ENCODE measurements at regions not wholly inside any gene's neighbourhood (a gene's known extent, or its start where the extent isn't known, plus 50 kb on each side); places are given as distances from the start of the nearest gene placed in this dataset.

GRCh38 chr11:31913985-31914384 is 102.9 kb upstream of the PAX6 start:
- no peak overlapping the region for H2BK12ac ChIP-seq (ENCODE audit: low read length in 2 of 2)
- no peak overlapping the region for H2AK5ac ChIP-seq (ENCODE audit: low read length, severe bottlenecking)
- no peak overlapping the region for H2BK5ac ChIP-seq (ENCODE audit: low read depth, low read length, poor library complexity, severe bottlenecking)
- no peaks in the 10 kb centered on the region for H3K36me3 ChIP-seq (ENCODE audit: control insufficient read depth in 1 of 2, insufficient read depth in 2 of 2, low read depth in 1 of 2, low read length in 2 of 2)
- no peak overlapping the region for H3K14ac ChIP-seq (ENCODE audit: low read length in 2 of 2)
- DNase-seq = no peak
- H3K27ac ChIP-seq (ENCODE audit: low read length, poor library complexity, severe bottlenecking) = no peak overlapping the region
- H3K27me3 ChIP-seq (ENCODE audit: control insufficient read depth in 1 of 2, insufficient read depth in 1 of 2, low read length in 2 of 2) = peaks cover 3 to 20% of the 10 kb centered on the region in 2 experiments
- no peak overlapping the region for H3K9ac ChIP-seq (ENCODE audit: low read length)
- H3K4me3 ChIP-seq (ENCODE audit: insufficient read depth in 1 of 2, low read depth in 1 of 2, low read length in 2 of 2) = no peak overlapping the region
- whole genome bisulfite sequencing = 96% methylated on average over 1 of the region's 1 CpG
- H2BK120ac ChIP-seq (ENCODE audit: low read depth, low read length) = no peak overlapping the region
- no peak overlapping the region for H3K4ac ChIP-seq (ENCODE audit: low read depth in 1 of 2, low read length in 2 of 2)
- no peaks in the 10 kb centered on the region for H3K9me3 ChIP-seq (ENCODE audit: control insufficient read depth, low read length)
- H3K79me1 ChIP-seq (replicated peaks; ENCODE audit: low read length, poor library complexity, severe bottlenecking) = no peaks in the 10 kb centered on the region
- H3K23ac ChIP-seq (ENCODE audit: low read length in 2 of 2) = no peak overlapping the region
- no peak overlapping the region for H3K18ac ChIP-seq (ENCODE audit: low read depth in 1 of 2, low read length in 2 of 2)
- H3K4me1 ChIP-seq (ENCODE audit: control insufficient read depth, insufficient read depth, low read depth, low read length) = no peaks in the 10 kb centered on the region
- H4K91ac ChIP-seq (ENCODE audit: low read length) = no peak overlapping the region
- no peak overlapping the region for H2AFZ ChIP-seq (ENCODE audit: low read depth, low read length)
- no peak overlapping the region for H4K8ac ChIP-seq (ENCODE audit: low read length)
- H3K4me2 ChIP-seq (ENCODE audit: low read length, poor library complexity, severe bottlenecking) = no peak overlapping the region
- H2BK15ac ChIP-seq (ENCODE audit: low read depth, poor library complexity, severe bottlenecking) = no peak overlapping the region

GRCh38 chr11:31912808-31913207 is 101.7 kb upstream of the PAX6 start:
- H2BK120ac ChIP-seq (ENCODE audit: low read depth, low read length) = no peak overlapping the region
- H2BK15ac ChIP-seq (ENCODE audit: low read depth, poor library complexity, severe bottlenecking) = no peak overlapping the region
- no peak for DNase-seq
- no peak overlapping the region for H3K27ac ChIP-seq (ENCODE audit: low read length, poor library complexity, severe bottlenecking)
- no peaks in the 10 kb centered on the region for H3K4me1 ChIP-seq (ENCODE audit: control insufficient read depth, insufficient read depth, low read depth, low read length)
- no peaks in the 10 kb centered on the region for H3K9me3 ChIP-seq (ENCODE audit: control insufficient read depth, low read length)
- no peak overlapping the region for H2BK12ac ChIP-seq (ENCODE audit: low read length in 2 of 2)
- no peak overlapping the region for H3K14ac ChIP-seq (ENCODE audit: low read length in 2 of 2)
- H3K27me3 ChIP-seq (ENCODE audit: control insufficient read depth in 1 of 2, insufficient read depth in 1 of 2, low read length in 2 of 2) = peaks cover 3 to 20% of the 10 kb centered on the region in 2 experiments
- H3K9ac ChIP-seq (ENCODE audit: low read length) = no peak overlapping the region
- no peak overlapping the region for H4K91ac ChIP-seq (ENCODE audit: low read length)
- no peak overlapping the region for H2AK5ac ChIP-seq (ENCODE audit: low read length, severe bottlenecking)
- no peak overlapping the region for H3K4me2 ChIP-seq (ENCODE audit: low read length, poor library complexity, severe bottlenecking)
- no peak overlapping the region for H4K8ac ChIP-seq (ENCODE audit: low read length)
- no peak overlapping the region for H3K23ac ChIP-seq (ENCODE audit: low read length in 2 of 2)
- H3K36me3 ChIP-seq (ENCODE audit: control insufficient read depth in 1 of 2, insufficient read depth in 2 of 2, low read depth in 1 of 2, low read length in 2 of 2) = no peaks in the 10 kb centered on the region
- no peak overlapping the region for H2BK5ac ChIP-seq (ENCODE audit: low read depth, low read length, poor library complexity, severe bottlenecking)
- H3K79me1 ChIP-seq (replicated peaks; ENCODE audit: low read length, poor library complexity, severe bottlenecking) = no peaks in the 10 kb centered on the region
- 40% methylated on average over 1 of the region's 1 CpG for WGBS
- no peak overlapping the region for H3K4me3 ChIP-seq (ENCODE audit: insufficient read depth in 1 of 2, low read depth in 1 of 2, low read length in 2 of 2)
- H2AFZ ChIP-seq (ENCODE audit: low read depth, low read length) = no peak overlapping the region
- H3K18ac ChIP-seq (ENCODE audit: low read depth in 1 of 2, low read length in 2 of 2) = no peak overlapping the region
- H3K4ac ChIP-seq (ENCODE audit: low read depth in 1 of 2, low read length in 2 of 2) = no peak overlapping the region

- H3K9me3 ChIP-seq (ENCODE audit: control insufficient read depth, low read length) = no peaks in the 10 kb centered on the region
- H3K4me3 ChIP-seq (ENCODE audit: insufficient read depth in 1 of 2, low read depth in 1 of 2, low read length in 2 of 2) = no peak overlapping the region
- H2BK5ac ChIP-seq (ENCODE audit: low read depth, low read length, poor library complexity, severe bottlenecking) = no peak overlapping the region
- no peaks in the 10 kb centered on the region for H3K36me3 ChIP-seq (ENCODE audit: control insufficient read depth in 1 of 2, insufficient read depth in 2 of 2, low read depth in 1 of 2, low read length in 2 of 2)
- no peak overlapping the region for H3K4me2 ChIP-seq (ENCODE audit: low read length, poor library complexity, severe bottlenecking)
- H3K27ac ChIP-seq (ENCODE audit: low read length, poor library complexity, severe bottlenecking) = no peak overlapping the region
- no peaks in the 10 kb centered on the region for H3K79me1 ChIP-seq (replicated peaks; ENCODE audit: low read length, poor library complexity, severe bottlenecking)
- H3K4me1 ChIP-seq (ENCODE audit: control insufficient read depth, insufficient read depth, low read depth, low read length) = no peaks in the 10 kb centered on the region
- no peak overlapping the region for H2BK12ac ChIP-seq (ENCODE audit: low read length in 2 of 2)
- no peak overlapping the region for H3K4ac ChIP-seq (ENCODE audit: low read depth in 1 of 2, low read length in 2 of 2)
- no peak overlapping the region for H3K14ac ChIP-seq (ENCODE audit: low read length in 2 of 2)
- H2AFZ ChIP-seq (ENCODE audit: low read depth, low read length) = no peak overlapping the region
- no peak for DNase-seq
- no peak overlapping the region for H3K18ac ChIP-seq (ENCODE audit: low read depth in 1 of 2, low read length in 2 of 2)
- no peak overlapping the region for H2BK120ac ChIP-seq (ENCODE audit: low read depth, low read length)
- no peak overlapping the region for H3K23ac ChIP-seq (ENCODE audit: low read length in 2 of 2)
- H2BK15ac ChIP-seq (ENCODE audit: low read depth, poor library complexity, severe bottlenecking) = no peak overlapping the region
- H2AK5ac ChIP-seq (ENCODE audit: low read length, severe bottlenecking) = no peak overlapping the region
- 83% methylated on average over 1 of the region's 1 CpG for WGBS
- no peak overlapping the region for H4K8ac ChIP-seq (ENCODE audit: low read length)
- H3K9ac ChIP-seq (ENCODE audit: low read length) = no peak overlapping the region
- no peak overlapping the region for H4K91ac ChIP-seq (ENCODE audit: low read length)
- peaks cover 3 to 20% of the 10 kb centered on the region in 2 experiments for H3K27me3 ChIP-seq (ENCODE audit: control insufficient read depth in 1 of 2, insufficient read depth in 1 of 2, low read length in 2 of 2)
Observed at GRCh38 chr11:31910950-31911576, 99.9 kb upstream of the PAX6 start.

- H3K36me3 ChIP-seq (ENCODE audit: control insufficient read depth in 1 of 2, insufficient read depth in 2 of 2, low read depth in 1 of 2, low read length in 2 of 2) = no peaks in the 10 kb centered on the region
- H3K27ac ChIP-seq (ENCODE audit: low read length, poor library complexity, severe bottlenecking) = no peak overlapping the region
- no peak overlapping the region for H2AK5ac ChIP-seq (ENCODE audit: low read length, severe bottlenecking)
- no peak overlapping the region for H2BK12ac ChIP-seq (ENCODE audit: low read length in 2 of 2)
- 63% methylated on average over 10 of the region's 14 CpGs for WGBS
- H2AFZ ChIP-seq (ENCODE audit: low read depth, low read length) = no peak overlapping the region
- H2BK5ac ChIP-seq (ENCODE audit: low read depth, low read length, poor library complexity, severe bottlenecking) = no peak overlapping the region
- no peak overlapping the region for H4K91ac ChIP-seq (ENCODE audit: low read length)
- H3K4ac ChIP-seq (ENCODE audit: low read depth in 1 of 2, low read length in 2 of 2) = no peak overlapping the region
- no peaks in the 10 kb centered on the region for H3K9me3 ChIP-seq (ENCODE audit: control insufficient read depth, low read length)
- H3K18ac ChIP-seq (ENCODE audit: low read depth in 1 of 2, low read length in 2 of 2) = no peak overlapping the region
- no peak overlapping the region for H3K4me2 ChIP-seq (ENCODE audit: low read length, poor library complexity, severe bottlenecking)
- H3K79me1 ChIP-seq (replicated peaks; ENCODE audit: low read length, poor library complexity, severe bottlenecking) = no peaks in the 10 kb centered on the region
- no peaks in the 10 kb centered on the region for H3K4me1 ChIP-seq (ENCODE audit: control insufficient read depth, insufficient read depth, low read depth, low read length)
- no peak overlapping the region for H2BK120ac ChIP-seq (ENCODE audit: low read depth, low read length)
- DNase-seq = no peak
- H4K8ac ChIP-seq (ENCODE audit: low read length) = no peak overlapping the region
- H3K14ac ChIP-seq (ENCODE audit: low read length in 2 of 2) = no peak overlapping the region
- H3K27me3 ChIP-seq (ENCODE audit: control insufficient read depth in 1 of 2, insufficient read depth in 1 of 2, low read length in 2 of 2) = peaks cover 0 to 3% of the 10 kb centered on the region in 2 experiments
- H2BK15ac ChIP-seq (ENCODE audit: low read depth, poor library complexity, severe bottlenecking) = no peak overlapping the region
- no peak overlapping the region for H3K4me3 ChIP-seq (ENCODE audit: insufficient read depth in 1 of 2, low read depth in 1 of 2, low read length in 2 of 2)
- H3K23ac ChIP-seq (ENCODE audit: low read length in 2 of 2) = no peak overlapping the region
- no peak overlapping the region for H3K9ac ChIP-seq (ENCODE audit: low read length)
Observed at GRCh38 chr11:31903225-31904074, 92.3 kb upstream of the PAX6 start.
